ENCODE measurements at regions not wholly inside any gene's neighbourhood (a gene's known extent, or its start where the extent isn't known, plus 50 kb on each side); places are given as distances from the start of the nearest gene placed in this dataset.

- Histone ChIP-seq H3K27ac (ENCODE audit: low read depth, low read length, poor library complexity, severe bottlenecking) (no peak overlapping the region), H3K4me3 (ENCODE audit: low read depth, low read length, poor library complexity, severe bottlenecking) (no peak overlapping the region), H3K9me2 (ENCODE audit: low read depth, low read length) (no peaks in the 10 kb centered on the region), H3K4me2 (ENCODE audit: low read length) (no peak overlapping the region), H3F3A (ENCODE audit: insufficient read depth, low read length) (no peaks in the 10 kb centered on the region), H2AFZ (ENCODE audit: low read length) (no peak overlapping the region), H4K20me1 (ENCODE audit: insufficient read depth, low read length) (no peaks in the 10 kb centered on the region), H3K27me3 (ENCODE audit: insufficient read depth, low read length) (no peaks in the 10 kb centered on the region), H3K36me3 (ENCODE audit: insufficient read depth, low read length) (no peaks in the 10 kb centered on the region), H3K9ac (ENCODE audit: low read length) (no peak overlapping the region), H3K79me2 (ENCODE audit: insufficient read depth, low read length) (no peaks in the 10 kb centered on the region), H3K9me3 (ENCODE audit: low read length) (no peaks in the 10 kb centered on the region), H3K4me1 (ENCODE audit: insufficient read depth, low read length, severe bottlenecking) (no peaks in the 10 kb centered on the region)
- TF ChIP-seq CTCF (IDR thresholded peaks at IDR 0.05; ENCODE audit: low read length) (no peak), EZH2 (IDR thresholded peaks at IDR 0.05; ENCODE audit: borderline replicate concordance, low read length) (no peak)
These were observed 288.1 kb upstream of the GPC6 start for GRCh38 chr13:92938486-92939020.

GRCh38 chr13:92941167-92941566 is 285.4 kb upstream of the GPC6 start:
- Histone ChIP-seq H3K9me2 (ENCODE audit: low read depth, low read length) (no peaks in the 10 kb centered on the region), H3K27ac (ENCODE audit: low read depth, low read length, poor library complexity, severe bottlenecking) (no peak overlapping the region), H3K4me1 (ENCODE audit: insufficient read depth, low read length, severe bottlenecking) (no peaks in the 10 kb centered on the region), H4K20me1 (ENCODE audit: insufficient read depth, low read length) (no peaks in the 10 kb centered on the region), H3K9ac (ENCODE audit: low read length) (no peak overlapping the region), H3F3A (ENCODE audit: insufficient read depth, low read length) (no peaks in the 10 kb centered on the region), H3K27me3 (ENCODE audit: insufficient read depth, low read length) (no peaks in the 10 kb centered on the region), H2AFZ (ENCODE audit: low read length) (no peak overlapping the region), H3K9me3 (ENCODE audit: low read length) (no peaks in the 10 kb centered on the region), H3K4me3 (ENCODE audit: low read depth, low read length, poor library complexity, severe bottlenecking) (no peak overlapping the region), H3K4me2 (ENCODE audit: low read length) (no peak overlapping the region), H3K36me3 (ENCODE audit: insufficient read depth, low read length) (no peaks in the 10 kb centered on the region), H3K79me2 (ENCODE audit: insufficient read depth, low read length) (no peaks in the 10 kb centered on the region)
- TF ChIP-seq CTCF (IDR thresholded peaks at IDR 0.05; ENCODE audit: low read length) (no peak), EZH2 (IDR thresholded peaks at IDR 0.05; ENCODE audit: borderline replicate concordance, low read length) (no peak)

- Histone ChIP-seq H3K9ac (ENCODE audit: low read length) (no peak overlapping the region), H3K79me2 (ENCODE audit: insufficient read depth, low read length) (no peaks in the 10 kb centered on the region), H3K4me3 (ENCODE audit: low read depth, low read length, poor library complexity, severe bottlenecking) (no peak overlapping the region), H3K4me1 (ENCODE audit: insufficient read depth, low read length, severe bottlenecking) (no peaks in the 10 kb centered on the region), H3K36me3 (ENCODE audit: insufficient read depth, low read length) (no peaks in the 10 kb centered on the region), H3K9me2 (ENCODE audit: low read depth, low read length) (no peaks in the 10 kb centered on the region), H3K4me2 (ENCODE audit: low read length) (no peak overlapping the region), H3K27ac (ENCODE audit: low read depth, low read length, poor library complexity, severe bottlenecking) (no peak overlapping the region), H3K9me3 (ENCODE audit: low read length) (no peaks in the 10 kb centered on the region), H3K27me3 (ENCODE audit: insufficient read depth, low read length) (no peaks in the 10 kb centered on the region), H2AFZ (ENCODE audit: low read length) (no peak overlapping the region), H4K20me1 (ENCODE audit: insufficient read depth, low read length) (no peaks in the 10 kb centered on the region), H3F3A (ENCODE audit: insufficient read depth, low read length) (no peaks in the 10 kb centered on the region)
- TF ChIP-seq EZH2 (IDR thresholded peaks at IDR 0.05; ENCODE audit: borderline replicate concordance, low read length), result no peak
- no peak for TF ChIP-seq CTCF (IDR thresholded peaks at IDR 0.05; ENCODE audit: low read length)
These were observed 278.7 kb upstream of the GPC6 start for GRCh38 chr13:92947770-92948434.

All from OCI-LY1 (cell line).